ENCODE measurements at regions not wholly inside any gene's neighbourhood (a gene's known extent, or its start where the extent isn't known, plus 50 kb on each side); places are given as distances from the start of the nearest gene placed in this dataset.
"Not testable (repeated sequence)": the region's sequence is repeated elsewhere in the genome, so short reads cannot be mapped to it uniquely, and the experiment has no call there.

DNA sequence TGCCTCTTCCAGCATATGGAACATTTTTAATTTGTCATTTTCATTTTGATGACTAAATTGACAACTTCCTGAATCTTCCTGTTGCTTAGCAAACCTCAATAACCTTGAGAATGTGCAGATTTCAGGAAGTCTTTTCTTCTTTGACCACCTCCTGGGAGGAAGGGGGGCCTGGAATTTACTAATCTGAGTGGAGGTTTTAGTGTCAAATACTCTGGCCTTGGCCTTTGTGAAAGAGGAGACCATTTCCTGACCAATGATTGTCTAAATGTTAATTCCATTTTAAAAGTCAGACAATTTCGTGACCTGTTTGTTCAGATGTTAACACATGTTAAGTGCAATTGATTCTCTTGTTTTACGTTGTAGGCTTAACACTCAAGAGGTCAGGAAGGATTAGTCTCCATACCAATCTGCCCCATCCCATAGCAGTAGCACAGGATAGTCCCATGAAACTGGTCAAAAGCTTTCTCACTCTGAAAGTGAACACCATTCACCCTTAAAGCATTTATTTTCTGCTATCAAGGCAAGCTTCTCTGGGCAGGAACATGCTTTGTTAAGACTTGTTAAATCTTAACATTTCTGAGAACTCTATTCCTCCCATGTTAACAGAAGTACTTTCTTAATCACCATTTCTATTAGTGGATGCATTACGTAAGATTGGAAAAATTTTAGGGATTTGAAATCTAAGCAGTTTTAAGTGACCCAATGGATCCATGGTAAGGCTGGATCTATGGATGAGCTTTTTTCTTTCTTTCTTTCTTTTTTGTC lies 219.6 kb downstream of the RND3 start:
- Mint-ChIP-seq H3K4me1 (no peaks in the 10 kb centered on the region), H3K9me3 (peaks cover 5% of the 10 kb centered on the region), H3K4me3 (no peak overlapping the region)

DNA sequence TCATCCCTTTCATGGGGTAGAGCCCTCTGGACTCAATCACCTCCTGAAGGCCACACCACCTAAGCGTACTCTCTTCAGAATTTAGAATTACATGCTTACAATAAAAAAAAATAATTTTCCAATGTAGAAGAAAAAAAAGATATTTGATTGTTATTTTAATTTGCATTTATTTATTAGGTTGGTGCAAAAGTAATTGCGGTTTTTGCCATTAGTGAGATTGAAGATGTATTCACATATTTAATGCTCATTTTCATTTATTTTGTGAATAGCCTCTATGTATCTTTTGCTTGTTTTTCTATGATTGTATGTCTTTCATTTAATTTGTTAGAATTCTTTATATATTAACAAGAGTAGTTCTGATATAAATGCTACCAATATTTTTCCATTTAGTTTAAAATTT lies 220.5 kb downstream of the RND3 start:
- Mint-ChIP-seq H3K27me3 (no peaks in the 10 kb centered on the region), H3K27ac (no peak overlapping the region), H3K4me3 (no peak overlapping the region), H3K36me3 (no peaks in the 10 kb centered on the region), H3K4me1 (no peaks in the 10 kb centered on the region), H3K9me3 (peaks cover 3% of the 10 kb centered on the region)

More for the DNA sequence above, 219.6 kb downstream of the RND3 start:
- no peaks in the 10 kb centered on the region for H3K27me3 Mint-ChIP-seq
- no peaks in the 10 kb centered on the region for H3K36me3 Mint-ChIP-seq
- no peak overlapping the region for H3K27ac Mint-ChIP-seq

DNA sequence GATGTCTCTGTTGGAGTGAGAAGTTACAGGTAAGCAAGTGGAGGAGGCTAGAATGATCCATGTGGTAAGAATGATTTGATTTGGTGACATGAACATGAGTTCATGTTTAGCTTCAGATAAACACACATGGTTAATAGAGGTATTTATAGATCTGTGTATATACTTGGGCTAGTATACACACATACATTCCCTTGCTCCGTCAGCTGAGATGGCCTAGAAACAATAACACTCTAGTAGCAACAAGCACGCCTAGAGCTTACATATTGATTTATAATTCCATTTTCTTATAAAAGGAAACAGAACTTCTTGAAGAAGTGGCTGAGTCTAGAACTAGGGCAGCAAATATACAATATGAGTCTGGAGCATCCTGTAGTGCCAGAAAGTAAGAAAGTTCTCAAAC lies 223.0 kb downstream of the RND3 start:
- no peak overlapping the region for H3K27ac Mint-ChIP-seq
- H3K4me1 Mint-ChIP-seq, result no peaks in the 10 kb centered on the region
- no peak overlapping the region for H3K4me3 Mint-ChIP-seq
- no peaks in the 10 kb centered on the region for H3K27me3 Mint-ChIP-seq
- H3K36me3 Mint-ChIP-seq, result no peaks in the 10 kb centered on the region
- H3K9me3 Mint-ChIP-seq, result peaks cover 8% of the 10 kb centered on the region

DNA sequence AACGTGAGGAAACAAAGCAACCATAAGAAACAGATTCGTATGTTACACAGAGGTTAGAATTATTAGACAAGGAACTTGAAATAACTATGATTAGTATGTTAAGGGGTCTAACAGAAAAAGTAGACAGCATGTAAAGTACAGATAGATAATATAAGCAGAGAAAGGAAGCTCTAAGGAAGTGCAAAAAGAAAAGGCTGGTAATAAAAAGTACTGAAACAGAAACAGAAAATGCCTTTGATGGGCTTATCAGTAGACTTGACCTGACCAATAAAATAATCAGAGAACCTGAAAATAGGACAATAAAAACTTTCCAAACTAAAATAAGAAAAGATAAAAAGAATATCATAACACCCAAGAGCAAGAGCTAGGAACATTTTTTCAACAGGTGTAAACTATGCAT lies 225.8 kb downstream of the RND3 start:
- no peaks in the 10 kb centered on the region for H3K36me3 Mint-ChIP-seq
- no peaks in the 10 kb centered on the region for H3K4me1 Mint-ChIP-seq
- peaks cover 2% of the 10 kb centered on the region for H3K27me3 Mint-ChIP-seq
- H3K27ac Mint-ChIP-seq, result no peak overlapping the region
- H3K4me3 Mint-ChIP-seq, result no peak overlapping the region
- peaks cover 8% of the 10 kb centered on the region for H3K9me3 Mint-ChIP-seq

DNA sequence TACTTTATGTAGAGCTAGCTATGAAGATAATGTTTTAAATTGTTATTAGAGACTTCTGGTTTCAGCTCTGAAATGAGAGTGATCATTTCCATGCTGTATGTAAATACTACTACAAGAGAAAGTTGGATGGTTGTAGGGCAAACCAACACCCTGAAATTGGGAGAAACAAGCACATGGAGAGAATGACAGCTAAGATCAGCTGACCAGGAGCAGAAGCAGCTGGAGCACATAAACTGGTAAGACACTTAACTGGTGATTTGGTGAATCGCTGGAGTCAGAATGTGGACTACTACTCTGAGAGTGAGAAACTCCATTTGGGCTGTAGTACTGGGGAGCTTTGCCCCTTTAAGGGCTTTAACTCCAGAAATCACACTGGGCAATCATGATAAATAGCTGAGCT lies 226.8 kb downstream of the RND3 start:
- Mint-ChIP-seq H3K27ac (no peak overlapping the region), H3K9me3 (peaks cover 8% of the 10 kb centered on the region), H3K36me3 (no peaks in the 10 kb centered on the region), H3K4me3 (no peak overlapping the region), H3K4me1 (no peaks in the 10 kb centered on the region), H3K27me3 (peaks cover 2% of the 10 kb centered on the region)

DNA sequence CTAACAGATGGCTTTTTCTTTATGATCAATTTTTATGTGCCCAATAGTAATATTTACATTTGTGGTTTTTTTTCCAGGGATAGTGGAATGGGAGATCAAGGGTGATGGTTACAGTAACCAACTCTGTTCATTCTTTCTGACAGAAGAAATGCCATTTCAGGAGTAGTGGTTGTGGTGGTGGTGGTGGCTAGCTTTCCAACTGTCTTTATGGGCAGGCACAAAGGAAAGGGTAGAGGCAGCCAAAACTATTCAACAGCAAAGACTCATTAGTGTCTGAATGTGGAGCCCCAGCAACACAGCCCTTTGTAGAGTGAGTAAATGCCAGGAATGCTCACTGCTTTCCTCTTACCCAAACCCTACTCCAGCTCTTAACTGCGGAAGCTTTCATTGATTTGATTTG lies 227.7 kb downstream of the RND3 start:
- no peak overlapping the region for H3K27ac Mint-ChIP-seq
- H3K36me3 Mint-ChIP-seq, result no peaks in the 10 kb centered on the region
- peaks cover 2% of the 10 kb centered on the region for H3K27me3 Mint-ChIP-seq
- no peaks in the 10 kb centered on the region for H3K4me1 Mint-ChIP-seq
- no peak overlapping the region for H3K4me3 Mint-ChIP-seq
- peaks cover 8% of the 10 kb centered on the region for H3K9me3 Mint-ChIP-seq

DNA sequence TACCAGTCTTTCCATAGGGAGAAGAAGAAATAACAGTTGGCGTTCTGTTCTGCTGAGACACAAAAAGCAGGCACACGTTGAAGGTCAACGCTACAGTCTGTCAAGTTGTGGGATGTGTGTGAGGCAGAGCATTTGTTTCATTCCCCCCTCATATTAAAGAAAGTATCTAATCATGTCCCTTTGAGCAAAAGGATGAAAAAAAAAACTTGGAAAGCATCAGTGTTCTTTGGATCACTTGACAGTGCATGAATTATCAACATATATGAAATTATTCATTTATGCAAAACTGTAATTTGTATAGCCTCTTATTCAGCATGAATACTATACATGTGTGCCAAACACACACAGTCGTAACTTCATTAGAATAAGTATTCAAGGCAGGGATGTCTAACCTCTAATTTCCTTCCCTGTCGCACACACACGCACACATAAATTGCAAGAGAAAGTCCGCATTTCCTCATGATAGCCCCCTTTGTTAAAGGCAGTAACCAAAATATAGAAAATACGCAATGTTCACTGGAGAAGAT lies 228.6 kb downstream of the RND3 start:
- Mint-ChIP-seq H3K27me3 (peaks cover 2% of the 10 kb centered on the region), H3K36me3 (no peaks in the 10 kb centered on the region), H3K9me3 (peaks cover 8% of the 10 kb centered on the region), H3K27ac (no peak overlapping the region), H3K4me3 (no peak overlapping the region), H3K4me1 (no peaks in the 10 kb centered on the region)

DNA sequence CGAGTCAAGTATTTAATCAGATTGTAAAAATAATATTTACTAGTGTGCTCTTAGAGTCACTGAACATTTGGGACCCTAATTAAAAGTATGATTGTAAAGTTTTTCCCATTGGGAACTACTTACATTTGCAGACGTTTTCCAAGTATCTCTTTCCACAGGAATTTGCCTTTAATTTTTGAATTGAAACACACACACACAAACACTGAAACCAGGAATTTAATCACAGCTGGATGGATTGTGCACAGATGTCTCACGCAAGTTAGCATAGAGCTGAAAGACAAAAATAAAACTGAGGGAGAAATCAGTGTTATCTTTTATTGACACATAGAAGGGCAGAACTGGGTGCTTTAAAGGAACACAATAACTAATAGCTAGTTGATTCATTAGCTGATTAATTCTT lies 230.7 kb downstream of the RND3 start:
- no peaks in the 10 kb centered on the region for H3K4me1 Mint-ChIP-seq
- peaks cover 2% of the 10 kb centered on the region for H3K27me3 Mint-ChIP-seq
- H3K4me3 Mint-ChIP-seq, result no peak overlapping the region
- H3K27ac Mint-ChIP-seq, result no peak overlapping the region
- peaks cover 4% of the 10 kb centered on the region for H3K9me3 Mint-ChIP-seq
- no peaks in the 10 kb centered on the region for H3K36me3 Mint-ChIP-seq

DNA sequence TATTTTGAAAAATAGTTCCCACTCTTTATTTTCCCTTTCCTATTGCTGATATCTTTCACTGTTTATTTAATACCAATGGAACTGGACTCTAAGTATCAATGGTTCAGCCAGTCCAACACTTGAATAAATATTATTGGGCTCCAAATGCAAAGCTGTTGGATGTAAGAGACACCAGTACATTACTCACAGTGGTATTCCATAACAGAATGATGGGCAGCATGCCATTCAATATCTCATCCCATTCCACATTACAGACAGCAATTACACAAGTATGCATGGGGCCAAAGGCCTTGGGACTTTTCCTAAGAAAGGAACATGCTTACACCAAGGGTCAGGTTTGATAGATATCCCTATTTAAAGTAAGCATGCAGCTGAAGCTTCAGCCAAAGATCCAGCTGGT lies 231.9 kb downstream of the RND3 start:
- Mint-ChIP-seq H3K4me3 (no peak overlapping the region), H3K27ac (no peak overlapping the region), H3K27me3 (peaks cover 2% of the 10 kb centered on the region), H3K4me1 (no peaks in the 10 kb centered on the region), H3K36me3 (no peaks in the 10 kb centered on the region), H3K9me3 (no peaks in the 10 kb centered on the region)

DNA sequence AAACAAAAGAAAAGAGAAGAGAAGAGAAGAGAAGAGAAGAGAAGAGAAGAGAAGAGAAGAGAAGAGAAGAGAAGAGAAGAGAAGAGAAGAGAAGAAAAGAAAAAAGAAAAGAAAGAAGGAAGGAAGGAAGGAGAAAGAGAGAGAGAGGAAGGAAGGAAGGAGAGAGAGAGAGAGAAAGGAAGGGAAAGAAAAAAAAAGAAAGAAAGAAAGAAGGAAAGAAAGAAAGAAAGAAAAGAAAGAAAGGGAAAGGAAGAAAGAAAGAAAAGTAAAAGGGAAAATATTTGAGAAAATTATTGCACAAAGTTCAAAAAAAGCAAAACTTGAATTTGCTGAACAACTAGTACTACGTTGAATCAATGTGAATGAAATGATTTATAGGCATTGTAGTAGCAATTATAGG lies 237.7 kb downstream of the RND3 start:
- not testable (repeated sequence) for H3K4me3 Mint-ChIP-seq, H3K36me3 Mint-ChIP-seq, H3K27me3 Mint-ChIP-seq, H3K27ac Mint-ChIP-seq, H3K4me1 Mint-ChIP-seq, H3K9me3 Mint-ChIP-seq

DNA sequence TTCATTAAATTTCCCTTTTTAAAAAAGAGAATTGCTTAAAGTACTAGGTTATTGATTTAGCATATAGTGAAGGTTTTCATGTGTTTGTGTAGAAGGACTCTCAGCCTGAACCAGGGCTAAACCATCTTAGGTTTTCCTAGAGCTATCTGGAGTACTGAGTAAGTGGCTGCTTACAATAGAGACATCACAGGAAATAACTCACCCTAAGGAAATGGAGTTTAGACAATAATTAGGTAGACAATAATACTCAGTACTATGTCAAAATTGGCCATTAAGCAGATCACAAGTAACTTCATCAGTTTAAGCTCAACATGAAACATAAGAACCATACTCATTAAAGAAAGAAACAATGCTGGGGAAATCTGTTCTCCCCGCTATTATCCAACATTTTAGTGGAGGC lies 240.0 kb downstream of the RND3 start:
- Mint-ChIP-seq H3K9me3 (no peaks in the 10 kb centered on the region), H3K4me1 (no peaks in the 10 kb centered on the region), H3K27me3 (no peaks in the 10 kb centered on the region), H3K4me3 (no peak overlapping the region), H3K27ac (no peak overlapping the region), H3K36me3 (no peaks in the 10 kb centered on the region)

DNA sequence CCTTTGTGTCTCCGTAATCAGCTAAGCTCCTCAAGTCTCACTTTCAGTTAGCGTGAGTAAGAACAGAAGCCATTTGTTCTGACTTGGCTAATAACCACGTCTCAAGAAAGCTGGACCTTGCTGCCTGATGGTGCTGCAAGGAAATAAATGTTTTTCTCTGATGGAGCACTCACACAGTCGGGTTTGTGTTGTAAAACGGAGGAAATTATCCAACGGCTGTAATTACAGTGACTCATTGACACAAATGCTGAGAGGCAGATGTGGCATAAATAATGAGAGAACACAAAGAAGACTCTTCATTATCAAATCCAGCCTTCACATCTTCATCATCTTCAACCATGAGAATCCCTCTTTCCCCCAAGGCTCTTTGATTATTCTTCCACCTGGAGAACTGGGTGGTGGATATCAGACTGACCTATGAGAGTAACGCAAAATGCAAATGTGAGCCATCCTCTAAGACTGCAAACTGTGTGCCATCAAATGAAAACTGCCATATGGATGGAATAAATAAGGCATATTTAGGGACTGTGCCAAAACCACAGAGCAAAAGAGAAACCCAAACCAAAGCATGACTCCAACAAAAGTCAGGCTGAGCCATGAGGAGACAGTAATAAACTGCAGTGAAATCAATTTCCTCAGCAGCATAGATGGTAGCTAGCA lies 252.6 kb downstream of the RND3 start:
- no peaks in the 10 kb centered on the region for H3K36me3 Mint-ChIP-seq
- H3K27me3 Mint-ChIP-seq, result no peaks in the 10 kb centered on the region
- H3K27ac Mint-ChIP-seq, result no peak overlapping the region
- no peaks in the 10 kb centered on the region for H3K9me3 Mint-ChIP-seq
- H3K4me1 Mint-ChIP-seq, result no peaks in the 10 kb centered on the region
- no peak overlapping the region for H3K4me3 Mint-ChIP-seq

DNA sequence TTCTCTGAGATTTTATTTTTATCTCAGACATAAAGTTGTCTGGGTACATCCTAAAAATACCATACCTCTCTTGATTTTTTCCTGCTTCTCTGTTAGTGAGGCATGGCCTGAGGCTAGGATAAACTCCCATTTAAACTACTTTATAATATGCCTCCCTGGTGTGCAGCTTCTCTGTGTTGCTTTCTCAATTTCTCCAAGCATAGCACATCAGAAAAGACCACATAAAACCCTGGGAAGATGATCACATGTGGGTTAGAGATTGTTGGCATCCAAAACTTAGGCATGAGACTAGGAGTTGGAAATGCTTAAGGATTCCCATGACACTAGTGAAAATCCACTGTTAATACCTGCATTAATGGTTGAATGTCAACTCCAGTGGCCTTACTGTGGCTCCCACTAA lies 254.6 kb downstream of the RND3 start:
- Mint-ChIP-seq H3K4me3 (no peak overlapping the region), H3K27ac (no peak overlapping the region), H3K27me3 (no peaks in the 10 kb centered on the region), H3K9me3 (no peaks in the 10 kb centered on the region), H3K4me1 (no peaks in the 10 kb centered on the region), H3K36me3 (no peaks in the 10 kb centered on the region)

DNA sequence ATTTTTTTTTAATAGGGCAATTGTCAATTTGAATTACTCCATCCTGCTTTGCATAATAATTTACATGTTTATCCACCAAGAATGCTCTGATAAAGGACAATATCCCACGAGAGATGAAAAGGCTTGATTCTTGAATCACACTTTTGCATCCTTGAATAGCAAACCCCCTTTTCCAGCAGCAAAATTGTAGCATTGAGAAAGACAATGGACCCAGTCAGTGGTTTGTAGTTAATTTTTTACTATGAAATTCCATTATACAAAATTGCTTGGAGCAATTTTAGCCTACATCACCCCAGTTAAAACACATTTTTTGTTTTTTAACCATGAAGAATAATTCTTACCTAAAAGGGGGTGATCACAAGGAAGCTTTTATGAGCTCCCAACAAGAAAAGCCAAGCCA lies 255.1 kb downstream of the RND3 start:
- Mint-ChIP-seq H3K4me1 (no peaks in the 10 kb centered on the region), H3K4me3 (no peak overlapping the region), H3K27ac (no peak overlapping the region), H3K27me3 (no peaks in the 10 kb centered on the region), H3K9me3 (no peaks in the 10 kb centered on the region), H3K36me3 (no peaks in the 10 kb centered on the region)

DNA sequence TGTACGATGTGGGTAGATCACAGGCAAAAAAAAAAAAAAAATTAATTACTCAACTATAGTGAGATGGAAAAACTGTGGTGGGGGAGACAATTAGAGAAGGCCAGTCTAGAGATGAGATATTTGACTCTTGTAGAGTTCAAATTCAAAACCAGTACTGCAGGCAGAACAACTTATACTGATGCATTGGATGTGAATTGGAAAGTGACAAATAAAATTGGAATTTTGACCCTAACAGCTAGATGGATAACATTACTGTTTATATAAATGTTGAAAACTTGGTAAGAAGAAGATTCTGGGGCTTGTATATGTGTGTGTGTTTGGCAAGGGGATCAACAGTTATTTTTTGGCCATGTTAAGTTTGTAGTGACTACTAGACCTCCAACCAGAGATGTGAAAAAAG lies 256.9 kb downstream of the RND3 start:
- no peaks in the 10 kb centered on the region for H3K36me3 Mint-ChIP-seq
- H3K9me3 Mint-ChIP-seq, result no peaks in the 10 kb centered on the region
- H3K27me3 Mint-ChIP-seq, result no peaks in the 10 kb centered on the region
- no peaks in the 10 kb centered on the region for H3K4me1 Mint-ChIP-seq
- no peak overlapping the region for H3K27ac Mint-ChIP-seq
- H3K4me3 Mint-ChIP-seq, result no peak overlapping the region

DNA sequence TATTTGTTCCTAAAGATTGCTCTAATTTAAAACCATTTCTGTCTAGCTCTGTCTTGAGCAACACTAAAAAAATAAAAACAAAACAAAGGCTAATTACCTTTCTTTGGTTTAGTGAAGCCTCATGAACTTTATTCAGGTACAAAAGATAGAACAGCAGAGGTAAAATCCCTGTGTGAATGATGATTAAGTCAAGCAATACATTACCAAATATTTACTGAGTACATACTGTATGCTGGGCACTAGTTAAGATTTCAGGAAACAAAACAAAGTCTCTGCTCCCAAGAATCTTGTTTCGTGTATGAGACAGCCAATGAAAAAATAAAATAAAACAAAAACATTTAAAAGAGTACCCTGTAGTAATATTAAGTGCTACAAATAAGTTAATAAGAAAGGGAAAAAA lies 257.5 kb downstream of the RND3 start:
- H3K4me3 Mint-ChIP-seq, result no peak overlapping the region
- H3K36me3 Mint-ChIP-seq, result no peaks in the 10 kb centered on the region
- no peak overlapping the region for H3K27ac Mint-ChIP-seq
- H3K9me3 Mint-ChIP-seq, result no peaks in the 10 kb centered on the region
- H3K4me1 Mint-ChIP-seq, result no peaks in the 10 kb centered on the region
- H3K27me3 Mint-ChIP-seq, result no peaks in the 10 kb centered on the region
